GM18499 (cell line): ENCODE measurements at regions not wholly inside any gene's neighbourhood (a gene's known extent, or its start where the extent isn't known, plus 50 kb on each side); places are given as distances from the start of the nearest gene placed in this dataset.

Experiments
- ATAC-seq: cut with Tn5 transposase; IDR thresholded peaks from one replicate; pipeline ENCODE4 v1.9.1; 2021; ENCODE audit warnings: moderate number of reproducible peaks; ENCODE audit not compliant: insufficient read depth, unreplicated experiment

GRCh38 chr6:9566096-9566495, 848.8 kb downstream of the TFAP2A start:
- ATAC-seq, result no peak

GRCh38 chr6:9564021-9564420, 850.9 kb downstream of the TFAP2A start:
- ATAC-seq, result no peak

GRCh38 chr6:9563568-9563967, 851.3 kb downstream of the TFAP2A start:
- ATAC-seq, result no peak

- ATAC-seq, result no peak
Observed at GRCh38 chr6:9554806-9555205, 860.1 kb downstream of the TFAP2A start.

- ATAC-seq, result no peak
Observed at GRCh38 chr6:9554323-9554722, 860.6 kb downstream of the TFAP2A start.

GRCh38 chr6:9553002-9553401, 861.9 kb downstream of the TFAP2A start:
- ATAC-seq, result no peak

GRCh38 chr6:9543649-9544048, 871.2 kb downstream of the TFAP2A start:
- ATAC-seq, result no peak

- no peak for ATAC-seq
Observed at GRCh38 chr6:9540534-9541126, 874.2 kb downstream of the TFAP2A start.

- no peak for ATAC-seq
Observed at GRCh38 chr6:9540126-9540525, 874.7 kb downstream of the TFAP2A start.

GRCh38 chr6:9539231-9539755, 875.6 kb downstream of the TFAP2A start:
- ATAC-seq, result no peak

GRCh38 chr6:9537381-9537780, 877.5 kb downstream of the TFAP2A start:
- ATAC-seq, result no peak

GRCh38 chr6:9535106-9535505, 879.8 kb downstream of the TFAP2A start:
- ATAC-seq, result no peak

GRCh38 chr6:9532621-9533557, 882.0 kb downstream of the TFAP2A start:
- ATAC-seq, result no peak

GRCh38 chr6:9527679-9528286, 887.1 kb downstream of the TFAP2A start:
- no peak for ATAC-seq

- ATAC-seq, result no peak
Observed at GRCh38 chr6:9523462-9523861, 891.4 kb downstream of the TFAP2A start.

- ATAC-seq, result no peak
Observed at GRCh38 chr6:9522101-9522500, 892.8 kb downstream of the TFAP2A start.

GRCh38 chr6:9521152-9521530, 893.7 kb downstream of the TFAP2A start:
- no peak for ATAC-seq

- ATAC-seq, result no peak
Observed at GRCh38 chr6:9520417-9521151, 894.3 kb downstream of the TFAP2A start.

- ATAC-seq, result no peak
Observed at GRCh38 chr6:9518431-9518830, 896.4 kb downstream of the TFAP2A start.

GRCh38 chr6:9517806-9518205, 897.1 kb downstream of the TFAP2A start:
- ATAC-seq, result no peak
